Glutamatergic neuron (in vitro differentiated cells): ENCODE measurements at regions not wholly inside any gene's neighbourhood (a gene's known extent, or its start where the extent isn't known, plus 50 kb on each side); places are given as distances from the start of the nearest gene placed in this dataset.

Experiments used
- DNase-seq: peaks from one replicate; pipeline ENCODE4 v3.0.0; 2022
- H3K27ac Mint-ChIP-seq: one replicate; pipeline ENCODE4 v1.8.0; 2020; ENCODE audit warnings: mild to moderate bottlenecking, mixed read lengths, inconsistent platforms; ENCODE audit not compliant: unreplicated experiment
- H3K27me3 Mint-ChIP-seq: one replicate; pipeline ENCODE4 v1.8.0; 2020; ENCODE audit warnings: mild to moderate bottlenecking, moderate library complexity, mixed read lengths, inconsistent platforms; ENCODE audit not compliant: unreplicated experiment
- H3K36me3 Mint-ChIP-seq: one replicate; pipeline ENCODE4 v1.8.0; 2020; ENCODE audit warnings: mild to moderate bottlenecking, mixed read lengths, inconsistent platforms; ENCODE audit not compliant: unreplicated experiment
- H3K4me1 Mint-ChIP-seq: one replicate; pipeline ENCODE4 v1.8.0; 2020; ENCODE audit warnings: mild to moderate bottlenecking, low read depth, mixed read lengths, inconsistent platforms; ENCODE audit not compliant: unreplicated experiment
- H3K4me3 Mint-ChIP-seq: one replicate; pipeline ENCODE4 v1.8.0; 2020; ENCODE audit warnings: mild to moderate bottlenecking, mixed read lengths, inconsistent platforms; ENCODE audit not compliant: unreplicated experiment
- H3K9me3 Mint-ChIP-seq: one replicate; pipeline ENCODE4 v1.8.0; 2020; ENCODE audit warnings: mild to moderate bottlenecking, moderate library complexity, mixed read lengths, inconsistent platforms; ENCODE audit not compliant: unreplicated experiment
- CTCF ChIP-seq: fragments of 200-600 bp; sonication (generic); IDR thresholded peaks from one replicate; pipeline ENCODE4 v1.5.0; 2021; ENCODE audit not compliant: partially characterized antibody, unreplicated experiment

DNA sequence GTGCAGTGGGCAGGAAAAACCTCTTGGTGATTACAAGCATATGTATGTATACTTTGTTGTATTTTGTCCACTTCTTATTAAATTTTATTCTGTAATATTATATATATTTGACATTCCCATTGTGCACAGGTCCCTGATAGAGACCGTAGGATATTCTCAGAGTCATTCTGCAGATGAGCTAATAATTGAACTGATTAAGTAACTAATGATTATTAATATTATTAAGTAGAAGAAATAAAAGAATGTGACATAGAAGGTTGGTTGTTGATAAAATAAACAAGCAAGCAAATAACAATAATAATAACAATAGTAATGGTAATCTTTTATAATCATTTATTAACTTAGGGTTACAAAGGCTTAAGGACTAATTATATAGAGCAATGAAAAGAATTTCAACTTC lies 780.6 kb upstream of the ZWINT start:
- Mint-ChIP-seq H3K27ac (no peak overlapping the region), H3K27me3 (peaks cover 6% of the 10 kb centered on the region), H3K36me3 (peaks cover 10% of the 10 kb centered on the region), H3K9me3 (peaks cover 4% of the 10 kb centered on the region), H3K4me1 (no peaks in the 10 kb centered on the region), H3K4me3 (no peak overlapping the region)
- DNase-seq, result no peak
- no peak for TF ChIP-seq CTCF

DNA sequence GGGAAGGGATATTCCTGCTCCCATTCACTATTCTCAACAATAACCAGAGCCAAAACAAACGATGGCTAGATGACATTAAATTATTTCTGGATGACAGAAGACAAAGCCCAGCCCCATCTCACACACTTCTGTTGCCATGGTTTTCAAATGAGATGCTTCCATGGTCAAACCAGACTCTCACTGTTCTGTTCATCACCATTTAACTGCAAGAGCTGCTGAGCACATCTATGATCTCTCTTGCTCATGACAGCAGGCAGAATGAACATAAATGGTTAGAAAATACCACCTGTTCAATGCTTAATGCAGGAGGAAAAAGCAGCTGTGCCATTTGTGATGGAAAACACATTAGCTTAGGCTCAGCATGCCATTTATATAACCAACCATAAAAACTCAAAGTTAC lies 758.6 kb upstream of the ZWINT start:
- H3K27ac Mint-ChIP-seq, result no peak overlapping the region
- H3K4me1 Mint-ChIP-seq, result no peaks in the 10 kb centered on the region
- no peaks in the 10 kb centered on the region for H3K9me3 Mint-ChIP-seq
- no peak for DNase-seq
- H3K4me3 Mint-ChIP-seq, result no peak overlapping the region
- no peak for TF ChIP-seq CTCF
- peaks cover 2% of the 10 kb centered on the region for H3K27me3 Mint-ChIP-seq
- no peaks in the 10 kb centered on the region for H3K36me3 Mint-ChIP-seq

DNA sequence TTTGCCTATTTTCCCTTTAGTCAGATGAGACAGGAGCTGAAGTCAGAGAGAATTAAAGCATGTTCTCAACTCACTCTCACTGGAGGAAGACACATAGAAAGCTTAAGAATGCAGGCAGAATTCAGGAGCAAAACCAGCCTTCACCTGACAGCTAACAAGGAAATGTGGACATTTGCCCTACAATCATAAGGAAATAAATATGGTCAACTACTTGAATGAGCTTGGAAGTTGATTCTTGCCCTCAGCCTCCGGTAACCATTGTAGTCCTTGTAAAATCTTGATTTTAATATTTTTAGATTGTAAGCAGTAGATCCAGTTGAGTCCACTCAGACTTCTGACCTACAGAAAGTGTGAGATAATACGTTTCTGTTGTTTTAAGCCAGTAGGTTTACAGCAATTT lies 752.5 kb upstream of the ZWINT start:
- Mint-ChIP-seq H3K9me3 (no peaks in the 10 kb centered on the region), H3K27ac (no peak overlapping the region), H3K27me3 (peaks cover 2% of the 10 kb centered on the region), H3K4me1 (no peaks in the 10 kb centered on the region), H3K4me3 (no peak overlapping the region), H3K36me3 (no peaks in the 10 kb centered on the region)
- no peak for TF ChIP-seq CTCF
- no peak for DNase-seq

GRCh38 chr10:57102236-57102635 lies 741.2 kb upstream of the ZWINT start:
- Mint-ChIP-seq H3K4me1 (peaks cover 10% of the 10 kb centered on the region), H3K27me3 (peaks cover 2% of the 10 kb centered on the region), H3K27ac (no peak overlapping the region), H3K36me3 (no peaks in the 10 kb centered on the region), H3K4me3 (no peak overlapping the region), H3K9me3 (no peaks in the 10 kb centered on the region)
- DNase-seq, result no peak
- TF ChIP-seq CTCF, result no peak

- Mint-ChIP-seq H3K27ac (no peak overlapping the region), H3K4me3 (no peak overlapping the region), H3K36me3 (no peaks in the 10 kb centered on the region), H3K27me3 (no peaks in the 10 kb centered on the region), H3K4me1 (no peaks in the 10 kb centered on the region), H3K9me3 (no peaks in the 10 kb centered on the region)
- TF ChIP-seq CTCF, result no peak
- DNase-seq, result no peak
Observed at GRCh38 chr10:57098146-57098545, 737.1 kb upstream of the ZWINT start.
